Astrocyte of the cerebellum (primary cell): ENCODE measurements at regions not wholly inside any gene's neighbourhood (a gene's known extent, or its start where the extent isn't known, plus 50 kb on each side); places are given as distances from the start of the nearest gene placed in this dataset.

Source experiments
- DNase-seq: peaks from one replicate; pipeline ENCODE4 v3.0.0-alpha.2; 2011; ENCODE audit warnings: low read depth
- H3K4me3 ChIP-seq: 2 replicates; pipeline ENCODE4 v1.5.1; 2011; ENCODE audit warnings: mild to moderate bottlenecking, low read depth, low read length, moderate library complexity
- CTCF ChIP-seq: IDR thresholded peaks from 2 replicates; pipeline ENCODE4 v1.5.1; 2012; ENCODE audit warnings: low read length, low read depth, moderate library complexity, mild to moderate bottlenecking; ENCODE audit errors: missing control alignments
- in situ Hi-C: cut with HindIII; loops from 2 replicates; pipeline ENCODE4 v1.10.0; 2017; ENCODE audit warnings: low sequenced_read_pairs

GRCh38 chr19:28281676-28282075 lies 931.3 kb downstream of the UQCRFS1 start:
- TF ChIP-seq CTCF = no peak
- no peak for DNase-seq
- in situ Hi-C loops = no loop called here
- H3K4me3 ChIP-seq = no peak overlapping the region

- in situ Hi-C loops = no loop called here
- DNase-seq = no peak
- no peak for TF ChIP-seq CTCF
- no peak overlapping the region for H3K4me3 ChIP-seq
Observed at GRCh38 chr19:28264556-28264955, 948.4 kb downstream of the UQCRFS1 start.

- no peak for DNase-seq
- in situ Hi-C loops = no loop called here
- no peak for TF ChIP-seq CTCF
- H3K4me3 ChIP-seq = no peak overlapping the region
Observed at GRCh38 chr19:28258829-28259228, 954.1 kb downstream of the UQCRFS1 start.

GRCh38 chr19:28257396-28257795 lies 955.6 kb downstream of the UQCRFS1 start:
- DNase-seq = no peak
- TF ChIP-seq CTCF = no peak
- H3K4me3 ChIP-seq = no peak overlapping the region
- in situ Hi-C loops = no loop called here

- no peak for TF ChIP-seq CTCF
- H3K4me3 ChIP-seq = no peak overlapping the region
- in situ Hi-C loops = no loop called here
- DNase-seq = no peak
Observed at GRCh38 chr19:28247243-28247642, 965.7 kb downstream of the UQCRFS1 start.

- in situ Hi-C loops = no loop called here
- TF ChIP-seq CTCF = no peak
- no peak for DNase-seq
- no peak overlapping the region for H3K4me3 ChIP-seq
Observed at GRCh38 chr19:28245937-28246336, 967.0 kb downstream of the UQCRFS1 start.

GRCh38 chr19:28244966-28245365 lies 968.0 kb downstream of the UQCRFS1 start:
- in situ Hi-C loops = loop anchor here (5.0 kb wide), 1 partner anchor 77 kb away; no protein-coding TSS in a partner anchor
- DNase-seq = no peak
- no peak overlapping the region for H3K4me3 ChIP-seq
- no peak for TF ChIP-seq CTCF
